H1 (cell line): ENCODE measurements at regions not wholly inside any gene's neighbourhood (a gene's known extent, or its start where the extent isn't known, plus 50 kb on each side); places are given as distances from the start of the nearest gene placed in this dataset.

Experiments used
- CTCF ChIA-PET: fragments of 300-600 bp; sonication (Branson Sonifier 250); formaldehyde crosslinking; loops from one replicate; lab custom pipeline; 2021; ENCODE audit not compliant: partially characterized antibody; lab: Charles Lee
- POLR2A ChIA-PET: fragments of 300-600 bp; sonication (Branson Sonifier 250); formaldehyde crosslinking; loops from one replicate; lab custom pipeline; 2021; ENCODE audit warnings: inconsistent platforms; ENCODE audit not compliant: partially characterized antibody; lab: Charles Lee
- DNase-seq, 2 experiments: peaks; one replicate each; pipeline versions ENCODE4 v3.0.0 to v3.0.0-alpha.2; 2010 to 2022; ENCODE audit warnings: low spot score in 2 of 2, low read depth in 1 of 2, mixed read lengths in 1 of 2
- FAIRE-seq: peaks from 2 replicates; lab custom pipeline; 2011; peaks lifted over from hg19 to GRCh38; lab: Jason Lieb, UNC
- H2AFZ ChIP-seq: 2 replicates; pipeline ENCODE4 v1.8.1; 2012; ENCODE audit warnings: low read length, inconsistent platforms
- H2AK5ac ChIP-seq: 2 replicates; pipeline ENCODE4 v1.6.1; 2013; ENCODE audit warnings: low read depth, low read length
- H2BK120ac ChIP-seq: replicated peaks from 2 replicates; pipeline ENCODE3; 2013; ENCODE audit warnings: low read depth, low read length, inconsistent platforms
- H2BK12ac ChIP-seq: 2 replicates; pipeline ENCODE4 v1.6.1; 2013; ENCODE audit warnings: low read depth, low read length
- H2BK15ac ChIP-seq: 2 replicates; pipeline ENCODE4 v1.6.1; 2013; ENCODE audit warnings: low read length
- H2BK20ac ChIP-seq: 2 replicates; pipeline ENCODE4 v1.6.1; 2013; ENCODE audit warnings: low read length
- H2BK5ac ChIP-seq: 2 replicates; pipeline ENCODE4 v1.6.1; 2013; ENCODE audit warnings: low read depth, low read length
- H3K14ac ChIP-seq: 2 replicates; pipeline ENCODE4 v1.6.1; 2013; ENCODE audit warnings: inconsistent platforms; ENCODE audit not compliant: insufficient read length
- H3K18ac ChIP-seq: 2 replicates; pipeline ENCODE4 v1.6.1; 2013; ENCODE audit warnings: low read length; ENCODE audit errors: extremely low read depth
- H3K23ac ChIP-seq: 2 replicates; pipeline ENCODE4 v1.6.1; 2013; ENCODE audit warnings: inconsistent platforms; ENCODE audit not compliant: insufficient read length
- H3K23me2 ChIP-seq: 2 replicates; pipeline ENCODE4 v1.6.1; 2013; ENCODE audit warnings: low read depth, low read length
- H3K27ac ChIP-seq: 2 replicates; pipeline ENCODE4 v1.6.1; 2011; ENCODE audit warnings: low read depth, low read length, inconsistent platforms
- H3K27me3 ChIP-seq, 4 experiments: replicated peaks in 1 of 4; 1 replicate in 1 of 4; 2 replicates in 3 of 4; pipeline versions ENCODE4 v1.6.1 to v1.8.1; 2011 to 2013; ENCODE audit warnings: low read length in 3 of 4, mild to moderate bottlenecking in 3 of 4, inconsistent platforms in 2 of 4, mixed read lengths in 2 of 4, moderate library complexity in 1 of 4; ENCODE audit not compliant: control insufficient read depth in 3 of 4, insufficient read depth in 3 of 4; ENCODE audit errors: extremely low read depth in 1 of 4
- H3K36me3 ChIP-seq, 4 experiments: 2 replicates each; pipeline versions ENCODE4 v1.6.1 to v1.8.1; 2011 to 2013; ENCODE audit warnings: mild to moderate bottlenecking in 4 of 4, low read length in 3 of 4, moderate library complexity in 2 of 4, control low read depth in 1 of 4, inconsistent platforms in 1 of 4; ENCODE audit not compliant: insufficient read depth in 4 of 4, control insufficient read depth in 2 of 4
- H3K4ac ChIP-seq: replicated peaks from 2 replicates; pipeline ENCODE3; 2013; ENCODE audit warnings: low read length, low read depth, mixed read lengths, inconsistent platforms; ENCODE audit not compliant: insufficient read length
- H3K4me1 ChIP-seq, 4 experiments: replicated peaks in 1 of 4; 1 replicate in 1 of 4; 2 replicates in 3 of 4; pipeline versions ENCODE4 v1.6.1 to v1.8.1; 2011 to 2013; ENCODE audit warnings: low read length in 3 of 4, inconsistent platforms in 2 of 4, mixed read lengths in 1 of 4; ENCODE audit not compliant: insufficient read depth in 4 of 4, control insufficient read depth in 3 of 4
- H3K4me2 ChIP-seq, 2 experiments: 2 replicates each; pipeline versions ENCODE4 v1.6.1 to v1.8.1; 2011 to 2013; ENCODE audit warnings: low read depth in 2 of 2, low read length in 2 of 2, control low read depth in 1 of 2, inconsistent platforms in 1 of 2, mild to moderate bottlenecking in 1 of 2; ENCODE audit not compliant: insufficient read depth in 1 of 2
- H3K4me3 ChIP-seq, 4 experiments: fragments of 200-600, 300-600 bp in 1 of 4; sonication (generic), shearing (Covaris generic), sonication (Bioruptor Twin) in 1 of 4; 2 replicates each; pipeline versions ENCODE4 v1.5.1 to v1.8.1; 2011 to 2016; ENCODE audit warnings: low read length in 4 of 4, low read depth in 3 of 4, control low read depth in 2 of 4, inconsistent platforms in 2 of 4, mild to moderate bottlenecking in 2 of 4, mixed read lengths in 1 of 4, moderate library complexity in 1 of 4; ENCODE audit not compliant: insufficient read depth in 2 of 4; ENCODE audit errors: extremely low read depth in 1 of 4
- H3K56ac ChIP-seq: replicated peaks from 2 replicates; pipeline ENCODE3; 2013; ENCODE audit warnings: low read depth, mild to moderate bottlenecking, mixed read lengths, low read length, inconsistent platforms; ENCODE audit not compliant: insufficient read length
- H3K79me1 ChIP-seq: 2 replicates; pipeline ENCODE4 v1.6.1; 2013; ENCODE audit warnings: low read depth, low read length, control low read depth
- H3K79me2 ChIP-seq, 2 experiments: 2 replicates each; pipeline versions ENCODE4 v1.6.1 to v1.8.1; 2012 to 2013; ENCODE audit warnings: low read length in 2 of 2, mild to moderate bottlenecking in 2 of 2, inconsistent platforms in 1 of 2; ENCODE audit not compliant: insufficient read depth in 2 of 2, control insufficient read depth in 1 of 2
- H3K9ac ChIP-seq, 4 experiments: replicated peaks in 1 of 4; 1 replicate in 1 of 4; 2 replicates in 3 of 4; pipeline versions ENCODE4 v1.6.1 to v1.8.1; 2011 to 2013; ENCODE audit warnings: low read depth in 3 of 4, low read length in 3 of 4, control low read depth in 2 of 4, mild to moderate bottlenecking in 2 of 4, moderate library complexity in 2 of 4, inconsistent platforms in 1 of 4; ENCODE audit errors: extremely low read depth in 1 of 4
- H3K9me3 ChIP-seq, 2 experiments: 2 replicates each; pipeline versions ENCODE4 v1.6.1 to v1.8.1; 2012 to 2013; ENCODE audit warnings: mild to moderate bottlenecking in 2 of 2, moderate library complexity in 2 of 2, control low read depth in 1 of 2, inconsistent platforms in 1 of 2, low read depth in 1 of 2, low read length in 1 of 2, mixed read lengths in 1 of 2; ENCODE audit not compliant: insufficient read depth in 2 of 2
- H4K20me1 ChIP-seq, 2 experiments: replicated peaks in 1 of 2; 2 replicates each; pipeline versions ENCODE3 to v1.8.1; 2011 to 2013; ENCODE audit warnings: inconsistent platforms in 2 of 2, low read length in 2 of 2, mild to moderate bottlenecking in 1 of 2; ENCODE audit not compliant: insufficient read depth in 2 of 2, control insufficient read depth in 1 of 2
- H4K5ac ChIP-seq: 2 replicates; pipeline ENCODE4 v1.6.1; 2013; ENCODE audit warnings: low read length, low read depth, mixed read lengths, inconsistent platforms; ENCODE audit not compliant: insufficient read length
- H4K8ac ChIP-seq: 2 replicates; pipeline ENCODE4 v1.8.0; 2013; ENCODE audit warnings: mild to moderate bottlenecking, moderate library complexity, low read length, inconsistent platforms; ENCODE audit not compliant: insufficient read depth; ENCODE audit errors: extremely low read depth
- H4K91ac ChIP-seq: replicated peaks from 2 replicates; pipeline ENCODE3; 2013; ENCODE audit warnings: low read length, mixed read lengths, inconsistent platforms; ENCODE audit not compliant: insufficient read length
- JUN ChIP-seq: IDR thresholded peaks from 2 replicates; pipeline ENCODE4 v1.6.1; 2011; ENCODE audit warnings: low read depth, mild to moderate bottlenecking, improper control_type of control experiment, low read length
- SUZ12 ChIP-seq: fragments of 200-600 bp; sonication (generic); IDR thresholded peaks from 2 replicates; pipeline ENCODE4 v1.6.1; 2012; ENCODE audit warnings: mild to moderate bottlenecking, inconsistent platforms, low read length, moderate library complexity, mixed read lengths

DNA sequence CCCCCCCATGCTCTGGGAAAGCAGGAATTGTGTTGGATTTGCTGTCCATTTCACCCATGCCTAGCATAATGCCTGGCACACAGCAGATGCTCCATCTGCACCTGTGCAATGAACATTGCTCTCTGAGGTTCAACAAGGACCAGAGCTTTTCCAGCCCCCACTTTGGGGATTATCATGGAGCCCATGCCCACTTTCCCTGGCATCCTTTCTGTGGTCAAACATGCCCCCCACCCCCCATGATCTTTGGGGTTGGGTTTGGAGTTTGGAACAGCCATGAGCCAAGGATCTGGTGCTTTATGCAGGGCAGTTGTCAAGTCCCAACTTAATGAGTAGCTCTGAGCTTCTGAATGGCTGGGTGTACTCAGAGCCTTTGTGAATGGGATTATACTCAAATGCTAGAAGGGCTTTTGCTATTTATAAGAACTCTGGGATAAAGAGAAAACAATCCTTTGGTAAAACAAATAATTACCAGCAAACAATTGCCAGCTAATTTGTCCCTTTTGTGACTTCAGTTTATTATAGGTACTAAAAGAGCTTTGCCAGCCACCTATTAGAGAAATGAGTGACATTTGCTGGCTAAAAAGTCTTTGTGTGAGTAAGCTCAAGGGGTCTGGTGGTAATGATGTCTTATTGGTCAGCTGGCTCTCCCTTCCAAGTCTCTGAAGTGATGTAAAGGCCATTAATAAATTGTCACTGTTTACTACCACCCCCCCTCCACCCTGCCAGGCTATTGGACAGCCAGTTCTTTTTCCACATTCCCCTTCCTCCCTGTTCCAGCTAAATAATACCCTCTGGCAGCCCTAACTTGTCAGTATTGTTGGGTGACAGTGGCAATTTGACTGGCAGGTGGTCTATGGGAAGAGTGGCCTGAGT, 182.3 kb downstream of the MACROH2A1 start:
- Histone ChIP-seq H3K27me3 (no peaks in the 10 kb centered on the region; a peak in 2 of 7 replicates), H2BK15ac (no peak overlapping the region), H4K20me1 (no peaks in the 10 kb centered on the region), H3K79me1 (no peaks in the 10 kb centered on the region), H3K18ac (no peak overlapping the region), H3K4ac (no peak overlapping the region), H3K56ac (no peak overlapping the region), H3K23ac (no peak overlapping the region), H4K8ac (no peak overlapping the region), H2BK20ac (no peak overlapping the region), H3K27ac (no peak overlapping the region), H3K9ac (no peak overlapping the region), H3K23me2 (no peaks in the 10 kb centered on the region), H2BK5ac (no peak overlapping the region), H4K91ac (no peak overlapping the region), H3K36me3 (no peaks in the 10 kb centered on the region), H3K4me1 (peaks cover 0 to 6% (median 5%) of the 10 kb centered on the region in 4 experiments; a peak in 5 of 7 replicates), H3K9me3 (no peaks in the 10 kb centered on the region), H3K14ac (no peak overlapping the region), H2AFZ (no peak overlapping the region), H3K4me3 (no peak overlapping the region), H3K4me2 (no peak overlapping the region), H2BK120ac (no peak overlapping the region), H2BK12ac (no peak overlapping the region), H4K5ac (no peak overlapping the region), H2AK5ac (no peak overlapping the region), H3K79me2 (no peaks in the 10 kb centered on the region)
- FAIRE-seq: no peak
- POLR2A ChIA-PET: no interaction called here
- CTCF ChIA-PET: interaction anchor here (0.6 to 3.5 kb wide), 13 partner anchors 10 to 207 kb away, joined by 3 to 19 read pairs (median 3); no protein-coding TSS in a partner anchor
- no peak for DNase-seq
- TF ChIP-seq JUN (no peak), SUZ12 (no peak)
